ENCODE measurements at regions not wholly inside any gene's neighbourhood (a gene's known extent, or its start where the extent isn't known, plus 50 kb on each side); places are given as distances from the start of the nearest gene placed in this dataset.

DNA sequence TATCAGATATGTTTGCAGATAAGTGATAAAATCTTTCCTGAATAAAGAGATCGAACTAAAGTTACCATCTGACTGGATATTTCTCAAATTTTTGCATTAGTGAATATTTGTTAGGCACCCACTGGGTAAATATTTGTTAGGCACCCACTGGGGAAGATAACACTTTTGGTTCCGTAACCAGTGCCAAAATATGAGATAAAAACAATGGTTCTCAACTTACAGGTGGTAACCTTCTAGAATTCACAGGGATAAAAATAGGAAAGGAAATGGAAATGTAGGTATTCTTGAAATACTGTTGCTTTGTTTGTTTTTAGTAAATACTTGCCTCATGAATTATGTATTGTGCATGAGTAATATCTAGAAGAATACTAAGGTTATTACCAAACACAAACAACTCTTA lies 245.0 kb upstream of the KHDRBS2 start:
- Histone ChIP-seq H3K9ac (no peak overlapping the region), H3K4me2 (no peak overlapping the region), H3K27me3 (ENCODE audit: insufficient read depth) (no peaks in the 10 kb centered on the region), H3F3A (replicated peaks; ENCODE audit: insufficient read depth) (no peaks in the 10 kb centered on the region), H2AFZ (ENCODE audit: low read depth) (no peak overlapping the region), H3K79me2 (ENCODE audit: insufficient read depth) (no peaks in the 10 kb centered on the region), H3K9me2 (no peaks in the 10 kb centered on the region), H3K4me1 (ENCODE audit: control insufficient read depth in 1 of 2, insufficient read depth in 2 of 2, low read depth in 1 of 2, low read length in 1 of 2) (no peaks in the 10 kb centered on the region), H3K27ac (ENCODE audit: low read depth in 2 of 2, low read length in 1 of 2) (no peak overlapping the region), H3K4me3 (ENCODE audit: low read depth in 2 of 2, low read length in 1 of 2) (no peak overlapping the region), H3K9me3 (no peaks in the 10 kb centered on the region), H4K20me1 (ENCODE audit: insufficient read depth) (no peaks in the 10 kb centered on the region), H3K36me3 (replicated peaks in 1 of 2; ENCODE audit: control insufficient read depth in 1 of 2, insufficient read depth in 2 of 2, low read length in 1 of 2) (no peaks in the 10 kb centered on the region)
- DNase-seq, result no peak
- TF ChIP-seq SMC3 (IDR thresholded peaks at IDR 0.05; ENCODE audit: low read depth, low read length) (no peak), NRF1 (IDR thresholded peaks at IDR 0.05; ENCODE audit: low read depth, low read length) (no peak), POLR2AphosphoS5 (IDR thresholded peaks at IDR 0.05; ENCODE audit: low read depth, low read length) (no peak), FOSL2 (IDR thresholded peaks at IDR 0.05; ENCODE audit: borderline replicate concordance, low read depth) (no peak), YY1 (IDR thresholded peaks at IDR 0.05; ENCODE audit: low read depth) (no peak), IRF3 (IDR thresholded peaks at IDR 0.05; ENCODE audit: low read depth, low read length) (no peak), GABPA (IDR thresholded peaks at IDR 0.05; ENCODE audit: low read depth) (no peak)
- ChIA-PET CTCF (no interaction called here), POLR2A (no interaction called here)
- 0% methylated on average over 2 of the region's 2 CpGs for WGBS (ENCODE audit: low lambda C conversion rate)

- WGBS (ENCODE audit: low lambda C conversion rate), result 8% methylated on average over 2 of the region's 3 CpGs
Measured at GRCh38 chr6:62528894-62529526, 243.0 kb upstream of the KHDRBS2 start.

More at GRCh38 chr6:62528894-62529526, 243.0 kb upstream of the KHDRBS2 start:
- no peak for TF ChIP-seq MXI1 (IDR thresholded peaks at IDR 0.05; ENCODE audit: low read depth, low read length)
- no peak for TF ChIP-seq JUND (IDR thresholded peaks at IDR 0.05)
- TF ChIP-seq FOSL2 (IDR thresholded peaks at IDR 0.05; ENCODE audit: borderline replicate concordance, low read depth), result no peak
- no peak for TF ChIP-seq EZH2phosphoT487 (IDR thresholded peaks at IDR 0.05; ENCODE audit: borderline replicate concordance, low read depth)
- TF ChIP-seq, protein P1, sequence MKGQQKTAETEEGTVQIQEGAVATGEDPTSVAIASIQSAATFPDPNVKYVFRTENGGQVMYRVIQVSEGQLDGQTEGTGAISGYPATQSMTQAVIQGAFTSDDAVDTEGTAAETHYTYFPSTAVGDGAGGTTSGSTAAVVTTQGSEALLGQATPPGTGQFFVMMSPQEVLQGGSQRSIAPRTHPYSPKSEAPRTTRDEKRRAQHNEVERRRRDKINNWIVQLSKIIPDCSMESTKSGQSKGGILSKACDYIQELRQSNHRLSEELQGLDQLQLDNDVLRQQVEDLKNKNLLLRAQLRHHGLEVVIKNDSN (IDR thresholded peaks at IDR 0.05; ENCODE audit: borderline replicate concordance, low read depth), result no peak
- TF ChIP-seq, protein P2, sequence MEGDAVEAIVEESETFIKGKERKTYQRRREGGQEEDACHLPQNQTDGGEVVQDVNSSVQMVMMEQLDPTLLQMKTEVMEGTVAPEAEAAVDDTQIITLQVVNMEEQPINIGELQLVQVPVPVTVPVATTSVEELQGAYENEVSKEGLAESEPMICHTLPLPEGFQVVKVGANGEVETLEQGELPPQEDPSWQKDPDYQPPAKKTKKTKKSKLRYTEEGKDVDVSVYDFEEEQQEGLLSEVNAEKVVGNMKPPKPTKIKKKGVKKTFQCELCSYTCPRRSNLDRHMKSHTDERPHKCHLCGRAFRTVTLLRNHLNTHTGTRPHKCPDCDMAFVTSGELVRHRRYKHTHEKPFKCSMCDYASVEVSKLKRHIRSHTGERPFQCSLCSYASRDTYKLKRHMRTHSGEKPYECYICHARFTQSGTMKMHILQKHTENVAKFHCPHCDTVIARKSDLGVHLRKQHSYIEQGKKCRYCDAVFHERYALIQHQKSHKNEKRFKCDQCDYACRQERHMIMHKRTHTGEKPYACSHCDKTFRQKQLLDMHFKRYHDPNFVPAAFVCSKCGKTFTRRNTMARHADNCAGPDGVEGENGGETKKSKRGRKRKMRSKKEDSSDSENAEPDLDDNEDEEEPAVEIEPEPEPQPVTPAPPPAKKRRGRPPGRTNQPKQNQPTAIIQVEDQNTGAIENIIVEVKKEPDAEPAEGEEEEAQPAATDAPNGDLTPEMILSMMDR (IDR thresholded peaks at IDR 0.05), result no peak
- TF ChIP-seq SMC3 (IDR thresholded peaks at IDR 0.05; ENCODE audit: low read depth, low read length), result no peak
- no peaks in the 10 kb centered on the region for H4K20me1 ChIP-seq (ENCODE audit: insufficient read depth)
- no peak overlapping the region for H2AFZ ChIP-seq (ENCODE audit: low read depth)
- H3K27ac ChIP-seq (ENCODE audit: low read depth in 2 of 2, low read length in 1 of 2), result no peak overlapping the region
- ChIA-PET CTCF (no interaction called here), POLR2A (no interaction called here)
- H3K27me3 ChIP-seq (ENCODE audit: insufficient read depth), result no peaks in the 10 kb centered on the region
- no peak for DNase-seq
- no peak overlapping the region for H3K9ac ChIP-seq
- H3K4me2 ChIP-seq, result no peak overlapping the region
- no peaks in the 10 kb centered on the region for H3K36me3 ChIP-seq (replicated peaks in 1 of 2; ENCODE audit: control insufficient read depth in 1 of 2, insufficient read depth in 2 of 2, low read length in 1 of 2)
- no peaks in the 10 kb centered on the region for H3K4me1 ChIP-seq (ENCODE audit: control insufficient read depth in 1 of 2, insufficient read depth in 2 of 2, low read depth in 1 of 2, low read length in 1 of 2)
- no peak overlapping the region for H3K4me3 ChIP-seq (ENCODE audit: low read depth in 2 of 2, low read length in 1 of 2)
- H3K9me3 ChIP-seq, result no peaks in the 10 kb centered on the region
- H3F3A ChIP-seq (replicated peaks; ENCODE audit: insufficient read depth), result no peaks in the 10 kb centered on the region
- no peaks in the 10 kb centered on the region for H3K79me2 ChIP-seq (ENCODE audit: insufficient read depth)
- no peaks in the 10 kb centered on the region for H3K9me2 ChIP-seq
